Muscle of leg (tissue), 3 donors: ENCODE measurements at regions not wholly inside any gene's neighbourhood (a gene's known extent, or its start where the extent isn't known, plus 50 kb on each side); places are given as distances from the start of the nearest gene placed in this dataset.
"Not testable (repeated sequence)": the region's sequence is repeated elsewhere in the genome, so short reads cannot be mapped to it uniquely, and the experiment has no call there.

Experiments
- DNase-seq: peaks from one replicate; pipeline ENCODE4 v3.0.0; 2013
- H3K27ac ChIP-seq: one replicate; pipeline ENCODE4 v1.5.1; 2013; ENCODE audit warnings: mild to moderate bottlenecking, low read length, control low read depth
- H3K27me3 ChIP-seq: one replicate; pipeline ENCODE4 v1.6.1; 2013; ENCODE audit warnings: low read length; ENCODE audit not compliant: control insufficient read depth, insufficient read depth
- H3K36me3 ChIP-seq: one replicate; pipeline ENCODE4 v1.6.1; 2013; ENCODE audit warnings: low read length; ENCODE audit not compliant: control insufficient read depth, insufficient read depth
- H3K4me1 ChIP-seq: one replicate; pipeline ENCODE4 v1.6.1; 2013; ENCODE audit warnings: low read length; ENCODE audit not compliant: control insufficient read depth, insufficient read depth
- H3K4me3 ChIP-seq: one replicate; pipeline ENCODE4 v1.5.1; 2013; ENCODE audit warnings: low read length, control low read depth
- H3K9me3 ChIP-seq: replicated peaks from 2 replicates; pipeline ENCODE4 v1.6.1; 2013; ENCODE audit warnings: low read depth, low read length; ENCODE audit not compliant: control insufficient read depth
- WGBS: methylation state at CpG from one replicate; pipeline ENCODE4 v1.1.5; 2013; ENCODE audit warnings: missing lambda C conversion rate; ENCODE audit not compliant: insufficient coverage; 5-methylcytosine and 5-hydroxymethylcytosine counted together

DNA sequence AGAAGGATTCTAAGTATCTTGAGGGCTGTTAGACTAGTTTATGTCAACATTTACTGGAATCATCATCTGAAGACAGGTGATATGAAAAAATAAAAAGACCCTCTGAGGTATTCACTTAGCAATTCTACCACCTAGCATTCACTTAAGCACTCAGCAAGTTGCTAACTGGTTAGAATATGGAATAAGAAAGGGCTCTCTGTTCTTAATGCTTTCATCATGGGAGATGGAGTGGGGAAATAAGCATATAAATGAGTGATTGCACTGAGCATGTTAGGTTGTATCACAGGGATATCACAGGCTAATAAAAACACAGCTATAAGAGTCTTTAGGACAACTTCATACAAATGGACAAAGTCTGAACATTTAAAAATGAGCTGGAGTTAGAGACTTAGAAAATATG, 1238.8 kb downstream of the CDH11 start:
- Histone ChIP-seq H3K9me3 (no peaks in the 10 kb centered on the region), H3K36me3 (no peaks in the 10 kb centered on the region), H3K27me3 (no peaks in the 10 kb centered on the region), H3K27ac (no peak overlapping the region), H3K4me3 (no peak overlapping the region), H3K4me1 (no peaks in the 10 kb centered on the region)
- no peak for DNase-seq

- no peak for DNase-seq
- Histone ChIP-seq H3K4me1 (no peaks in the 10 kb centered on the region), H3K36me3 (no peaks in the 10 kb centered on the region), H3K27me3 (no peaks in the 10 kb centered on the region), H3K9me3 (no peaks in the 10 kb centered on the region), H3K4me3 (no peak overlapping the region), H3K27ac (no peak overlapping the region)
These were observed 1239.3 kb downstream of the CDH11 start for GRCh38 chr16:63882576-63882975.

- H3K27ac ChIP-seq = no peak overlapping the region
- H3K36me3 ChIP-seq = no peaks in the 10 kb centered on the region
- H3K4me1 ChIP-seq = no peaks in the 10 kb centered on the region
- H3K4me3 ChIP-seq = no peak overlapping the region
- WGBS = no CpG with 5 or more reads among the region's 2 CpGs
- H3K27me3 ChIP-seq = no peaks in the 10 kb centered on the region
- H3K9me3 ChIP-seq = no peaks in the 10 kb centered on the region
- no peak for DNase-seq
These were observed 1240.9 kb downstream of the CDH11 start for GRCh38 chr16:63880948-63881347.

- Histone ChIP-seq H3K36me3 (no peaks in the 10 kb centered on the region), H3K27ac (no peak overlapping the region), H3K4me3 (no peak overlapping the region), H3K4me1 (no peaks in the 10 kb centered on the region), H3K27me3 (no peaks in the 10 kb centered on the region), H3K9me3 (no peaks in the 10 kb centered on the region)
- DNase-seq = no peak
- WGBS = no CpG with 5 or more reads among the region's 3 CpGs
These were observed 1244.5 kb downstream of the CDH11 start for GRCh38 chr16:63877401-63877800.

DNA sequence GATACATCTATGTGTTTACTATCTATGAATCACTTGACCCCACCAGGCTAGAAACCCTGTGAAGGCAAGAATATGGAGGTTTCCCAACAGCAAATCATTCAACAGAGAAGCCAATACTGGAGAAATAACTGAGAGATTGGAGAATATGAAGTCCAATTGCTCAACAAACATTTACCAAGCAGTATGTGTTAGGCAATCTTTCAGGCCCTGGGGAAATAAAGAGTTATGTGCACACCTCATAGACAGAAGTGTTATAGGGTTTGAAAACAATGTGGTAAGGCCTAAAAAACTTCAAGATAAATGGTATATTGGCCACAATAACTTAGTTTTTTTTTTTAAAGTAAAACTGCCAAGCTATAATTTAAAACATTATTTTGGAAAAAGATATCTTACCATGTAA, 1245.8 kb downstream of the CDH11 start:
- peak; percentile 73 for DNase-seq

GRCh38 chr16:63860700-63861099, 1261.2 kb downstream of the CDH11 start:
- not testable (repeated sequence) for H3K27me3 ChIP-seq, H3K9me3 ChIP-seq, H3K4me3 ChIP-seq, H3K4me1 ChIP-seq, H3K27ac ChIP-seq, DNase-seq, H3K36me3 ChIP-seq
- WGBS = 95% methylated on average over 12 of the region's 20 CpGs

More for the DNA sequence above, 1245.8 kb downstream of the CDH11 start:
- no peaks in the 10 kb centered on the region for H3K9me3 ChIP-seq
- no peaks in the 10 kb centered on the region for H3K36me3 ChIP-seq
- H3K27ac ChIP-seq = no peak overlapping the region
- no peaks in the 10 kb centered on the region for H3K4me1 ChIP-seq
- H3K27me3 ChIP-seq = no peaks in the 10 kb centered on the region
- H3K4me3 ChIP-seq = no peak overlapping the region

DNA sequence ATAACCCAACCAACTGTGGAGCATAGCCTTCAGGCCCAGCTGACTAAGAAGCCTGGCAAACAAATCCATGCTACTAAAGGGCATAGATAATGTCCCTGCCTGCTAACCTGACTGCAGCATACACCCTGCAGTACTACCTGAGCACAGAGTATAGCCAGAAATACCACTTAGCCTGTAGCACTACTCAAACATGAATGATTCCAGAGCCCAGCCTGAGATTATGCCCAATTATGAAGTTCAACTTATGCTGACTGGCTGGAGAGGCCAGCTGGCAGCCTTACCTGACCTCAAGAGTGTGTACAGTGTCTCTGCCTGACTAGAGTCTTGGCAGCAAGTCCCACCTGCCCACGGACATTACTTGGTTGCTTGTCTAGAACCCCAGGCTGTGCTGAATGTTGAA, 1265.3 kb downstream of the CDH11 start:
- no peak overlapping the region for H3K27ac ChIP-seq
- no peak for DNase-seq
- no peaks in the 10 kb centered on the region for H3K4me1 ChIP-seq
- H3K9me3 ChIP-seq = no peaks in the 10 kb centered on the region
- no peaks in the 10 kb centered on the region for H3K36me3 ChIP-seq
- H3K27me3 ChIP-seq = no peaks in the 10 kb centered on the region
- 83% methylated on average over 1 of the region's 1 CpG for WGBS
- H3K4me3 ChIP-seq = no peak overlapping the region

DNA sequence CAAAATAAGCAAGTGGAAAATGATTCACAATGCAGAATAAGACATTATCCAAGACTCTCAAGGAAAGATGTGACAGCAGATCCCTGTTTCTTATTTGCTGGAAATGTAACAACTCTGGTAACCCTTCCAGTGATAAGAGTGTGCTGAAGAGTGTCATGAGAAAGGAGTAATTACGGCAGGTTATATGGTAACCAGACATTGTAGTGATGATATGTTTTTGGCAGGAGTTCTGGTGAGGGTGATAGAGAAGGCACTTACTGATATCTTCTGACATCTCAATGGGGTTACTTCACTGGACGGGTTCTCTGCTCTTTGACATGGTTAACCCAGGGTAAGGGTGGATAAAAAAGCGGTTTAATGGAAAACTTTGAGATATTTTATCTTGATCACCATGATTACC, 1270.9 kb downstream of the CDH11 start:
- Histone ChIP-seq H3K27me3 (no peaks in the 10 kb centered on the region), H3K4me1 (no peaks in the 10 kb centered on the region)
- WGBS = 80% methylated on average over 1 of the region's 3 CpGs

GRCh38 chr16:63841271-63841670, 1280.6 kb downstream of the CDH11 start:
- WGBS = no CpG with 5 or more reads among the region's 1 CpG
- H3K27me3 ChIP-seq = no peaks in the 10 kb centered on the region
- no peak overlapping the region for H3K27ac ChIP-seq
- H3K9me3 ChIP-seq = peaks cover 6% of the 10 kb centered on the region
- H3K36me3 ChIP-seq = no peaks in the 10 kb centered on the region
- DNase-seq = no peak
- no peak overlapping the region for H3K4me3 ChIP-seq
- H3K4me1 ChIP-seq = no peaks in the 10 kb centered on the region

More for the DNA sequence above, 1270.9 kb downstream of the CDH11 start:
- no peak for DNase-seq
- H3K9me3 ChIP-seq = no peaks in the 10 kb centered on the region
- no peaks in the 10 kb centered on the region for H3K36me3 ChIP-seq
- no peak overlapping the region for H3K27ac ChIP-seq
- no peak overlapping the region for H3K4me3 ChIP-seq

DNA sequence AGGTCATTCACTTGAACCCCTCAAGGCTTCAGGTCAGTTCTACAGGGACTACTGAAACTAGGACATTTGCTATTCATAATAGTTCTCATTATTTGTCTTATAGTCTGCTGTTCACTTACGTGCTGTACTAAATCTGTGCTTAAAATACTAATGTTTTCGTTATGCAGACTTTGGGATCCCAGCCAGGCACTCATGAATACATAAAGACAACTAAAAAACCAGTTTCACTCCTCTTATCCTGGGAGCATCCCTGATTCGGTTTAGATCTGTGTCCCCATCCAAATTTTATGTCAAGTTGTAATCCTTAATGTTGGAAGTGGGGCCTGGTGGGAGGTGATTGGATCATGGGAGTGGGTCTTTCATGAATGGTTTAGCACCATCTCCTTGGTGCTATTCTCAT, 1291.8 kb downstream of the CDH11 start:
- no CpG with 5 or more reads among the region's 3 CpGs for WGBS
- H3K4me3 ChIP-seq = no peak overlapping the region
- no peaks in the 10 kb centered on the region for H3K4me1 ChIP-seq
- H3K27ac ChIP-seq = no peak overlapping the region
- no peaks in the 10 kb centered on the region for H3K36me3 ChIP-seq
- DNase-seq = peak; percentile 10
- no peaks in the 10 kb centered on the region for H3K27me3 ChIP-seq
- no peaks in the 10 kb centered on the region for H3K9me3 ChIP-seq

GRCh38 chr16:63822818-63823217, 1299.0 kb downstream of the CDH11 start:
- WGBS = 94% methylated on average over 2 of the region's 3 CpGs
- H3K27ac ChIP-seq = no peak overlapping the region
- peaks cover 2% of the 10 kb centered on the region for H3K9me3 ChIP-seq
- no peaks in the 10 kb centered on the region for H3K4me1 ChIP-seq
- no peaks in the 10 kb centered on the region for H3K36me3 ChIP-seq
- H3K4me3 ChIP-seq = no peak overlapping the region
- H3K27me3 ChIP-seq = no peaks in the 10 kb centered on the region
- no peak for DNase-seq
